Fibroblast of lung (primary cell): ENCODE measurements at regions not wholly inside any gene's neighbourhood (a gene's known extent, or its start where the extent isn't known, plus 50 kb on each side); places are given as distances from the start of the nearest gene placed in this dataset.

Source experiments
- CTCF ChIP-seq, 2 donors: IDR thresholded peaks in 1 of 2; conservative IDR thresholded peaks in 1 of 2; 1 replicate in 1 of 2; 2 replicates in 1 of 2; pipeline ENCODE4 v1.5.1; 2011 to 2012; ENCODE audit warnings: low read length in 2 of 2, control low read depth in 1 of 2, inconsistent platforms in 1 of 2, low read depth in 1 of 2, mild to moderate bottlenecking in 1 of 2
- EZH2 ChIP-seq: IDR thresholded peaks from 2 replicates; pipeline ENCODE4 v1.5.1; 2012; ENCODE audit warnings: low read length, control low read depth, mild to moderate bottlenecking; ENCODE audit errors: missing control alignments

DNA sequence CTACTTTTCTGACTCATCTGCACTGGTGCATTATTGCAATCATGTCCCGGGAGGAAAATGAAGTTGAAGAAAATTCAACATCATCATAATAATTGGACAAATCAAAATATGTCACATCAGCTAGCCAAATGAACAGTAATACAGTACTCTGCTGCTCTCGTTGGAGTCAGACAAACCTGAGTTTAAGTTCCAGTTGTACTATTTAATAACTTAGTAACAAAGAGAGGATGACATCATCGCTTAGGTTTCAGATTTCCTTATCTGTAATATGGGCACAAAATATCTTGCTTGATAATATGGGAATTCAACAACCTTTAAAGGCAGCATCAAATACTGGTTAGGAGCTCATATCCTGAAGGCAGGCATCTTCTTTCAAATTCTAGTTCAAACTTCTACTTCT, 1248.9 kb upstream of the ACO1 start:
- TF ChIP-seq CTCF (conservative IDR thresholded peaks at IDR 0.05 in 1 of 2, IDR thresholded peaks at IDR 0.05 in 1 of 2; ENCODE audit: low read depth in 1 of 2, low read length in 2 of 2) (no peak), EZH2 (no peak)
